ENCODE measurements at regions not wholly inside any gene's neighbourhood (a gene's known extent, or its start where the extent isn't known, plus 50 kb on each side); places are given as distances from the start of the nearest gene placed in this dataset.

DNA sequence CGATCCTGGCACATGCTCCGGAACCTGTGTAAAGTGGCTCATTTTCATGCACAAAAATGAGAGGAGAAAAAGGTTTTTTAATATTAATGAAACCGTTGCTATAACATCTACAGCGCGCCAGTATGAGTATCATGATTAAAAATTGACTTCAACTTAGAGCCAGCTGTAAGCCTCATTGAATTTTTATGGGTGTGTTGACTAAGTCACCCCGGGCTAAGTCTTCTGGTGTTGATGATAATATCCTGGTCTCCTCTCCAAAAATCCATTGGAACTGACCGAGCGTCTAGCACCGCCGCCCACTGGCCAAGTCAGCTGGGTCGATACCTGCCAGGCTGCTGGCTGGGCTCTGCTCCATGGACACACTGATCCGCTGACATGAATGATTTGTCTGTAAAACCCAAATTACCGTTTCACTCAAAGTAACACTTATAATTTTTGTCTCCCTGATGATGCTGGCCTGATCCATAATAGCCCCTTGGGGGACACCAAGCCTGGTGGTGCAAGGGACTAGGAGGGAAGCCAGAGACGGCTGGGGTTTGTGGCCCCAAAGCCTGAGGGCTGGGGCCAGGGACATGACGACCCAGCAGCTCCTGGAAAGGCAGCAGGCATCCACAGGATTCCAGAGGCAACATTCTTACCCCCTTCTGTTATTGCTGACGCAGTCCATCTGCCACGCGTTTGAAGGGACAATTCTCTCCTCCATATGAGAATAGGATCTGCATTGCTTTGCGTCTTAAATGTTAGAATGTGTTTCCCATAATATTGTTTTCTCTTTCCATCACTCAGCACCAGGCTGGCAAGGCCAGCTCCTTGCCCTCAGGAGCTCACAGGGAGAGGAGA lies 131.0 kb upstream of the PPP2R2D start:
- Mint-ChIP-seq H3K4me3 (no peak overlapping the region), H3K36me3 (ENCODE audit: low read depth) (no peaks in the 10 kb centered on the region), H3K27ac (no peak overlapping the region), H3K4me1 (no peaks in the 10 kb centered on the region), H3K27me3 (peaks cover 7% of the 10 kb centered on the region), H3K9me3 (no peaks in the 10 kb centered on the region)
- no peak for ATAC-seq (replicated peaks)

DNA sequence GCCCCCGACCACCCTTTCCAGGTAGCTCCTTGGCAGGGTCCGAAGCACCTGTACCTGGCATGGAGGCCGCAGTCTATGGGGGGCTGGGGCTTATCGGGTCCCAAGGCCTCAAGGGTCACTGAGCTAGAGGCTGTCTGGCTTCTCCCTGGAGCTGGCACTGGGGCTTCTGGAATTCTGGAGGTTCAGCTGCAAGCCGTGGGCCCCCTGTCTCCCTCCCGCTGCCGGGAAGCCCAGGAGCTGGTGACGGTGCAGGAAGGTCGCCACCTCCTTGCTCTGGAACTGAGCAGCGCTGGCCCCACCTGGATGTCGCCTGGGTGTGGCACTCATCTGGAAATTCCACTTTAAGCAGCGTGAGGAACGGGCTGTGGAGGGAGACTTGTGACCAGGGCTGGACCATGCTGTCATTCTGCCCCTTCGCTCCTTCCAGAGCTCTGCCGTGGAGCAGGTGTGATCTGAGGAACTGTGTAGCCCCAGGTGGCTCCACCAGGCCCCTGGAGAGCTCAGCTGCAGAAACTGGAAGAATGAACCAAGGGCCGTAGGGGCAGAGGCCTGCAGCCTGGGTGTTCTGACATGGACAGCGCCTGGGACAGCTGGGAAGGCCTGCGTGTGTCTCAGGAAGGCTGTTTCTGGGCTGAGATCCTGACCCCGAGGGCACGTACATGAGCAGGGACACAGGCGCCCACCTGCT lies 129.7 kb upstream of the PPP2R2D start:
- no peak for ATAC-seq (replicated peaks)
- H3K4me3 Mint-ChIP-seq, result no peak overlapping the region
- H3K9me3 Mint-ChIP-seq, result peaks cover 4% of the 10 kb centered on the region
- no peak overlapping the region for H3K27ac Mint-ChIP-seq
- peaks cover 7% of the 10 kb centered on the region for H3K27me3 Mint-ChIP-seq
- H3K4me1 Mint-ChIP-seq, result no peaks in the 10 kb centered on the region
- H3K36me3 Mint-ChIP-seq (ENCODE audit: low read depth), result no peaks in the 10 kb centered on the region

DNA sequence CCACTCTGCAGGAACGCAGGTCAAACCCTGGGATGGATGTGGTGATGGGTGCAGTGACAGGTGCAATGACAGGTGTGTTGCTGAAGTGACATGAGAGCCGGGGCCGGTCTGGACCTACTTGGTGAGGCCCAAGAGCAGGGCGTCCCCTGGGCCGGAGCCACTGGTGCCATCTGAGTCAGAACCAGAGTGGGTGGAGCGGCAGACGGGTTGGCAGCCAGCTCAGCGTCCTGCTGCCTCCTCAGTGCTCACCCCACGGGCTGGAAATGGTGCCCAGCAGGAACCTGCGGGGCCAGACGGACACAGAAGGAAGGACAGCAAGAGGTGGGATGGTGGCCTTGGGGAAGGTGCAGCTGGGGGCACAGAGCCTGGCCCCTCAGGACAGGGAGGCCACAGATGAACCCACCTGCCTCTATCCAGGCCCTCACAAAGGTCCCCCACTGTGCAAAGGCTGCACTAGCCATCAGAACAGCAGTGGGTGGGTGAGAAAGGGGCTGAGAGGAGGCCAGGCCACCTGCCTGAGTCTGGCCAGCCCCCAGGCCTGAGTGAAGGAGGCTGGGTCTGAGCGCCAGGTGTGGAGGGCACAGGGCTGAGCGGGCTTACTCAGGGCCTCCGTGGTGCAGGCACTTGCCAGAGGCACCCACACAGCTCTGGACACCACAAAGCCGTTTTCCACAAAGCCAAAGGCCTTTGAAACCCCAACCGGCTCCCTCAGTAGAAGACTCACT lies 129.0 kb upstream of the PPP2R2D start:
- Mint-ChIP-seq H3K9me3 (peaks cover 7% of the 10 kb centered on the region), H3K27me3 (peaks cover 7% of the 10 kb centered on the region), H3K4me3 (no peak overlapping the region), H3K36me3 (ENCODE audit: low read depth) (no peaks in the 10 kb centered on the region), H3K27ac (no peak overlapping the region), H3K4me1 (no peaks in the 10 kb centered on the region)
- no peak for ATAC-seq (replicated peaks)

DNA sequence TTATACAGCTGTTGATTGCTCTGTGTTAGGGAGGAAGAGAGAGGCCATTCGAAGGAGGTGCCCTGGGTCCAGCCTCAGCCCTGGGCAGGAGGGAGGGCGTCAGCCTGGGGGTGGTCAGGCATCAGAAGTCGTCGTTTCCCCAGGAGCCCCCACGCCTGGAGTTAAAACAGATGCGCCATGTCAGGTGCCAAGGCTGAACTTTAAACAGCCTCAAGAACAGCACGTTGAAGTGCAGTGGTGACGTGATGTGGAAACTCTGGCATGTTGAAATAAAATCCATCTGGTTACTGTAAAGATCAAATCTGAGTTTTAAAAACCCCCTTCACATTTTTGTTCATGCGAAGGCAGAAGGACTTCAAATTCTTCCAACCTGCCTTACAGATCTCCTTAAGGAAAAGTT lies 128.4 kb upstream of the PPP2R2D start:
- Mint-ChIP-seq H3K27me3 (peaks cover 7% of the 10 kb centered on the region), H3K27ac (no peak overlapping the region), H3K36me3 (ENCODE audit: low read depth) (no peaks in the 10 kb centered on the region), H3K9me3 (peaks cover 13% of the 10 kb centered on the region), H3K4me1 (no peaks in the 10 kb centered on the region), H3K4me3 (no peak overlapping the region)
- no peak for ATAC-seq (replicated peaks)

DNA sequence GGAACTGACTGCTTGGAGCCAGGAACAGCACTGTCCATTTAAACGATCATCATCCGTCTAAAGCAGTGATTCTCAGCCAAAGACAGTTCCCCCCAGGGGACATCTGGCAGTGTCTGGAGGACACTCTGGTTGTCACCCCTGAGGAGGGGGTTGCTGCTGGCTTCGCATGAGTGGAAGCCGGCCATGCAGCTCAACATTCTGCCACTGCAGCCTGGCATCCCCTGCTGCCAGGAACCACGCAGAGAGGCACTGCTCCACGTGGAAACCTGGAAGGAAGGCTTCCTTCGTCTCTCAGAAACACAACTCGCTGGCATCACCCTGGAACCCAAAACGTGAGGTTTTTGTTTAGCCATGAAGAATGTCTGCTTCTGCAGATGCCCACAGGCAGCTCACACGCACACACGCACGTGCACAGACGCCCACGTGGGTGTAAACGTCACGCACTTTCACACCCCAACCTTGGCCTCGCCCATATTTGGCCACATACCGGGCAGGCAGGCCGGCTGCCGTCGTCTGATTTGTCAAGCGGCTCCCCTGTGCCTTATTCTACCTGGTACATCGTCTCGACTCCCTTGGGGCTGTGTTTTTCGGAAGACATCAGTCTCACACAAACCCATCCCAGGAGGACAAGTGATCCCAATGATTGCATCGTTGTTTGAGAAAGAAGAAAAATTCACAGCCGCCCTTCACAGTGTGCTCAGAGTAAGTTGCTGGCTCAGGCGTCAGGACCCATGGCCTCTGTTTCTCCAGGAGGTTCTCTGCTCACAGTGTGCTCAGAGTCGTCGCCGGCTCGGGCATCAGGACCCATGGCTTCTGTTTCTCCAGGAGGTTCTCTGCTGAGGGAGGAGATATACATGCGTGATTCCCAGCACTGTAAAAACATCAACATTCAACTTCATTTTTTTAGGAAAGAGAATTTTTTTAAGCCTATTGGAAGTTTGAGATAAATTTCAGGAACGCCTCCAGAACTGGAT lies 127.2 kb upstream of the PPP2R2D start:
- Mint-ChIP-seq H3K36me3 (ENCODE audit: low read depth) (no peaks in the 10 kb centered on the region), H3K27ac (no peak overlapping the region), H3K27me3 (peaks cover 5% of the 10 kb centered on the region), H3K4me1 (no peaks in the 10 kb centered on the region), H3K9me3 (peaks cover 21% of the 10 kb centered on the region), H3K4me3 (no peak overlapping the region)
- ATAC-seq (replicated peaks), result no peak

DNA sequence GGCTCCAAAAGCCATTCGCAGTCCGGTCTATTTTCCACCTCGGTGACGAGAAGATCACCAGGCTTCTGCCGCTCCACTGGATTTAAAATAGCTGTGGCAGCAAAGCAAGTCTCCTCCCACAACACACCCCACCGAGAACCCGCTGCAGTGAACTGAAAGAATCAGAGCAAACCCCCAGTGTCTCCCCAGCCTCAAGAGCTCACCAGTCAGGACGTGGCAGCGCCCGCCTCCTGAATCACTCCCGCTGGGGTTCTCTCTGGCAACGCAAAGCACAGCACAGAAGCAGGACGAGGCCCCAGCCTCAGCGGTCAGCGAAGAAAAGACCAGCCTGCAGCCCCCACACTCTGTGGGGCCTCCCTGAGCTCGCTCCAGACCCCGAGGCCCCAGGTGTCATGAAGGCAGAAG lies 126.1 kb upstream of the PPP2R2D start:
- Mint-ChIP-seq H3K27me3 (peaks cover 3% of the 10 kb centered on the region), H3K4me3 (no peak overlapping the region), H3K9me3 (peaks cover 22% of the 10 kb centered on the region)

DNA sequence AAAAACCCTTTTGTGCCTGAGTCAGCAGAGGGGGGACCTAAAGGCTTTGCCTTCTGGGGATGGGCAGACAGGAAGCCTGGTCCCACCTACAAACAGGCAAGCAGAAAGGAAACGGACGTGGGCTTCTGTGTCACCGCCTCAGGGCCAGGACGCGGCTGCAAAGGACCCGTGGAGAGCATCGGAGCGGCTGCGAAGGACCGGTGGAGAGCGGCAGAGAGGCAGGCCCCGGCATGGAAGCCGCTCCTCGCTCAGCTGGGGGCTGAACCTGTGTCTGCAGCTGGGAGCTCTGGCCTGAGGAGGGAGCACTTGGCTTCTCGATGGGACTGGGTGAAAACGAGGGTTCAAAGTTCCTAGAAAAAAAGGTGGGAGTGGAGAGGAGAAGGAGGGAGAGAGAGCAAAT lies 125.4 kb upstream of the PPP2R2D start:
- peaks cover 24% of the 10 kb centered on the region for H3K9me3 Mint-ChIP-seq
- H3K27me3 Mint-ChIP-seq, result peaks cover 2% of the 10 kb centered on the region
- no peaks in the 10 kb centered on the region for H3K4me1 Mint-ChIP-seq
- H3K4me3 Mint-ChIP-seq, result no peak overlapping the region
- no peak overlapping the region for H3K27ac Mint-ChIP-seq
- H3K36me3 Mint-ChIP-seq (ENCODE audit: low read depth), result no peaks in the 10 kb centered on the region
- ATAC-seq (replicated peaks), result no peak

More for the DNA sequence above, 126.1 kb upstream of the PPP2R2D start:
- no peak for ATAC-seq (replicated peaks)
- Mint-ChIP-seq H3K27ac (no peak overlapping the region), H3K4me1 (no peaks in the 10 kb centered on the region), H3K36me3 (ENCODE audit: low read depth) (no peaks in the 10 kb centered on the region)

DNA sequence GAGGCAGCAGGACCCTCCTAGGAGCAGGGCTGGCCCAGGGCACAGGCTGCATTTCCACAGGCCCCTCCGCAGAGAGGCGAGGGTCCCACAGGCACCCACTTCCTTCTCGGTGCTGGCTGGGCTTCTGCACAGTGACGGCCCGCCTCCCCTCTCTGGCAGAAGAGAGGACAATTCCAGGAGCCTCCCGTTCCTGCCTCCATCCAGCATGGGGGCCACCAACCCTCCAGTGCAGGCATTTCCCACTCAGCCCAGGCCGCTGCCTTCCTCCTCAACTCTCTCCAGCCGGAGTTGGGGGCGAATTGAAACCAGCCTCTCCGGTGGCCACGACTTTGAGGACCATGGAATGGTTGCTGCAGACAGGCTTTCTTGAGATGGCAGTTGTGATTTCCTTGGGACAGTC lies 125.0 kb upstream of the PPP2R2D start:
- Mint-ChIP-seq H3K27me3 (peaks cover 5% of the 10 kb centered on the region), H3K4me3 (no peak overlapping the region), H3K4me1 (no peaks in the 10 kb centered on the region), H3K36me3 (ENCODE audit: low read depth) (no peaks in the 10 kb centered on the region), H3K27ac (no peak overlapping the region), H3K9me3 (peaks cover 24% of the 10 kb centered on the region)
- no peak for ATAC-seq (replicated peaks)

DNA sequence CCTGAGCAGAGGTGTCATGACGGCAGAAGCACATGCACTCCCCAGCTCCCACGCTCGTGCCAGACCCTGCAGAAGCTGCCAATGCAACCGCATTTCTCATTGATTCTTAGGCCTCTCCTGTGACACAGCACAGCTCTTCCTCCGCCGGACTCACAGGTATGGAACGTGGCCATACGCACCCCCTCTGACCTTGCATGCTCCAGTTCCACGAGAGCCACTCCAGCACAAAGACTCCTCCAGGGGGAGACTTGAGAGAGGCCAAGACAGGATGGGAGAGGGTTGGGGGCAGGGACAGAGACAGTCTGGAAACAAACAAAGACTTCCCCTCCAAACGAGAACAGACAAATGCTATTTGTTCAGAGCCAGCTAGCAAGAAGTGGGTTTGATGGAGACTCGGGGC lies 124.3 kb upstream of the PPP2R2D start:
- Mint-ChIP-seq H3K9me3 (peaks cover 24% of the 10 kb centered on the region), H3K4me3 (no peak overlapping the region), H3K27ac (no peak overlapping the region)

DNA sequence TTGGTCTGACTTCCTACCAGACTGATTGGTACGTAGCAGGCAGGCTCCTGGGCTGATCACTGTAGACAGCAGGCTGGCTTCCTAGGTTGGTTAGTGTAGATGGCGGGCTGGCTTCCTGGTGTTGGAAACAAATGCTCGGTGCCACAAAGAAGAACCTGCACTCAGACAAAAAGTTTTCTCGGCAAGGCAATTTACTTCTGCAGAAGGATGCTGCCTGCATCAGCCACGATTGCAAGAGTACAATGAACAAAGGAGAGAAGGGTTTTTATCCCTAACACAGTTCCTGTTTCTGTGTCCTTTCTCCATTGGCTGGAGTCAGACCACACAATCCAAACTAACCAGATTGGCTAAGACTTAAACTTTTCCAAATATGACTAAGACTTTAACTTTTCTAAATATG lies 123.6 kb upstream of the PPP2R2D start:
- H3K4me1 Mint-ChIP-seq, result no peaks in the 10 kb centered on the region
- no peak for ATAC-seq (replicated peaks)
- no peak overlapping the region for H3K27ac Mint-ChIP-seq
- H3K27me3 Mint-ChIP-seq, result peaks cover 5% of the 10 kb centered on the region
- H3K4me3 Mint-ChIP-seq, result no peak overlapping the region
- H3K9me3 Mint-ChIP-seq, result peaks cover 24% of the 10 kb centered on the region
- no peaks in the 10 kb centered on the region for H3K36me3 Mint-ChIP-seq (ENCODE audit: low read depth)

More for the DNA sequence above, 124.3 kb upstream of the PPP2R2D start:
- Mint-ChIP-seq H3K36me3 (ENCODE audit: low read depth) (no peaks in the 10 kb centered on the region), H3K27me3 (peaks cover 5% of the 10 kb centered on the region), H3K4me1 (no peaks in the 10 kb centered on the region)
- no peak for ATAC-seq (replicated peaks)

DNA sequence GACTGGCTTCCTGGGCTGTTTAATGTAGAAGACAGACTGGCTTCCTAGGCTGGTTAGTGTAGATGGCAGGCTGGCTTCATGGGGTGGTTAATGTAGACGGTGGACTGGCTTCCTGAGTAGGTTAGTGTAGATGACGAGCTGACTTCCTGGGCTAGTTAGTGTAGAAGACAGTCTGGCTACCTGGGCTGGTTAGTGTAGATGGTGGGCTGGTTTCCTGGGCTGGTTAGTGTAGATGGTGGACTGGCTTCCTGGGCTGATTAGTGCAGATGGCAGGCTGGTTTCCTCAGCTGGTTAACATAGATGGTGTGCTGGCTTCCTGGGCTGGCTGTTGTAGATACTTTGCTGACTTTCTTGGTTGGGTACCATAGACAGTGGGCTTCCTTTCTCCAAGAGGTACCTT lies 122.9 kb upstream of the PPP2R2D start:
- Mint-ChIP-seq H3K9me3 (peaks cover 24% of the 10 kb centered on the region), H3K36me3 (ENCODE audit: low read depth) (no peaks in the 10 kb centered on the region), H3K27me3 (peaks cover 5% of the 10 kb centered on the region), H3K27ac (peak overlapping the region; percentile 42), H3K4me1 (no peaks in the 10 kb centered on the region), H3K4me3 (no peak overlapping the region)
- no peak for ATAC-seq (replicated peaks)

DNA sequence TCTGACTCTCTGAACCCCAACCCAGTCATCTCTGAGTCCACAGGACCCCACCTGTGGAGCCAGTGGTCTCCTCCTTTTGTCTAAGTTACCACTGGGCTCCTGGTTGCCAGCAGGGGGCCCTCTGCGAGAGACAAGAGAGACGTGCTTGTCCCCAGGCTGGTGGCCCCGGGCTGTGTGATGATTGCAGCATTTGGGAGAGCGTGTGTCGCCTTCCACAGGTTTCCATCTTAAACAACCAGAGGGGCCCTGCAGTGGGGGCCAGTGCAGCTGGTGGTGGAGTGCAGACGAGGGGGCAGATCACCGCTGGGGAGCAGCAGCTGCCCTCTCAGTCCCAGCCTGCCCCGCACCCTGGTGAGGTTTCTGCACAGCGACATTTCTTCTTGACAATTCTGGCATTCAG lies 122.4 kb upstream of the PPP2R2D start:
- Mint-ChIP-seq H3K27me3 (peaks cover 6% of the 10 kb centered on the region), H3K9me3 (peaks cover 24% of the 10 kb centered on the region), H3K36me3 (ENCODE audit: low read depth) (no peaks in the 10 kb centered on the region), H3K4me3 (no peak overlapping the region), H3K27ac (peak overlapping the region; percentile 42), H3K4me1 (no peaks in the 10 kb centered on the region)
- ATAC-seq (replicated peaks), result no peak

DNA sequence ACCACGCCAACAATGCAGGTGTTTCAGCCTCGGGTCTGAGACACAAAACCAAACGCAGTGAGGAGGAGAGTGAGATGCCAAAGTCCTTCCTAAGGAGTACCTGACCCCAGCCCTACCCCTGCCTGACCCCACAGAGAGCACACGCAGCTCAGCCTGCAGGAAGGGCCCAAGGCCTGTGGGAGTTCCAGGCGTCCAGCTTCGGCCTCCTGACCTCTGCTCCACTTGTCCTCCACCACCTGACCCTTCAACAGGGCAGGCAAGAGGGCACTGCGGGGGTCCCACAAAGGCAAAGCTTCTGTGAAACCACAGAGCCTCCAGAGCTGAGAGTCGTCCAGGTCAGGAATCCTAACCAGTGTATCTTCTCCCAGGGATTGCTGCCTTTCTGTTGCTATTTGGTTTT lies 122.0 kb upstream of the PPP2R2D start:
- H3K36me3 Mint-ChIP-seq (ENCODE audit: low read depth), result no peaks in the 10 kb centered on the region
- H3K4me3 Mint-ChIP-seq, result no peak overlapping the region

More for the DNA sequence above, 122.0 kb upstream of the PPP2R2D start:
- Mint-ChIP-seq H3K27me3 (peaks cover 7% of the 10 kb centered on the region), H3K27ac (no peak overlapping the region), H3K4me1 (no peaks in the 10 kb centered on the region), H3K9me3 (peaks cover 24% of the 10 kb centered on the region)
- no peak for ATAC-seq (replicated peaks)

Data from activated T-helper 17 cell treated with anti-CD3 and anti-CD28 coated beads, Interleukin-2, amount 50 U/mL, for 72 hours (primary cell).